ENCODE measurements at regions not wholly inside any gene's neighbourhood (a gene's known extent, or its start where the extent isn't known, plus 50 kb on each side); places are given as distances from the start of the nearest gene placed in this dataset.

DNA sequence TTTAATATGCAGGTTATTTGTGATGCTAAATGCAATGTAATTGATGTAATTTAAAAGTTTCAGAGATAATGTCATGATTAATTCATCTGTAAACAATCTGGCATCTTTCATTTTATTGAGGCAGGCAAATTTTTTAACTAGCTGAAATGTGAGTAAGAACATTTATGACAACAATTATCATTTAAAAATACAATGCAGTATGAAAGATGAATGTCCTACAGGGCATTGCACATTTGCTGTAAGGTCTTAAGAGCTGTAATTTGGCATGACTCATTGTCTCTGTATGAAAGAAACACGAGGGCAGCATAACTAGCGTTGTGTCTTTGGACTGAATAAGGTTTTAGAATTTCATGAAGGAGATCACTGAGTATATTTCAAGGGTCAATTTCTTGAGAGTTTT lies 642.8 kb downstream of the PLA2G4A start:
- no peak overlapping the region for H3K4me3 ChIP-seq (ENCODE audit: low read depth, low read length)
- TF ChIP-seq CTCF (IDR thresholded peaks at IDR 0.05; ENCODE audit: low read depth, low read length), result no peak

DNA sequence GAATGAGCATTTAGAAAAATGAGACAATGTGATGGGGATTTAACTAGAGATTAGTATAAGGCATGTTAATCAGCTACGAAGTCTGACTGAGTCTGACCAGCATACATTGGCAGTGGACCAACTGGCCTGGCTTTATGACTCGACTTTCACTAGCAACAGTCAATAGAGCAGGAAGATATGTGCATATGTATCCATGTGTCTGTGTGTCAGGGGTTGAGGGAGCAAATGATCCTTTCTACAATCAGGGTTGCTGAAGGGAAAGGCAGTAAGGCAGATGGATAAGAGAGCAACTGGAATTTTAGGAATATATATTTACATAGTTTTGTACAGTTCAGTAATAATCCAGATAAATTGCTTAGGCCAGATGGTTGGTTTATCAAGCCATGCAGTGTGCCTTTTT lies 645.6 kb downstream of the PLA2G4A start:
- H3K4me3 ChIP-seq (ENCODE audit: low read depth, low read length), result no peak overlapping the region
- TF ChIP-seq CTCF (IDR thresholded peaks at IDR 0.05; ENCODE audit: low read depth, low read length), result no peak

- TF ChIP-seq CTCF (IDR thresholded peaks at IDR 0.05; ENCODE audit: low read depth, low read length), result no peak
- no peak overlapping the region for H3K4me3 ChIP-seq (ENCODE audit: low read depth, low read length)
These were observed 647.9 kb downstream of the PLA2G4A start for GRCh38 chr1:187476671-187477070.

- TF ChIP-seq CTCF (IDR thresholded peaks at IDR 0.05; ENCODE audit: low read depth, low read length), result no peak
- H3K4me3 ChIP-seq (ENCODE audit: low read depth, low read length), result no peak overlapping the region
These were observed 648.4 kb downstream of the PLA2G4A start for GRCh38 chr1:187477103-187477502.

DNA sequence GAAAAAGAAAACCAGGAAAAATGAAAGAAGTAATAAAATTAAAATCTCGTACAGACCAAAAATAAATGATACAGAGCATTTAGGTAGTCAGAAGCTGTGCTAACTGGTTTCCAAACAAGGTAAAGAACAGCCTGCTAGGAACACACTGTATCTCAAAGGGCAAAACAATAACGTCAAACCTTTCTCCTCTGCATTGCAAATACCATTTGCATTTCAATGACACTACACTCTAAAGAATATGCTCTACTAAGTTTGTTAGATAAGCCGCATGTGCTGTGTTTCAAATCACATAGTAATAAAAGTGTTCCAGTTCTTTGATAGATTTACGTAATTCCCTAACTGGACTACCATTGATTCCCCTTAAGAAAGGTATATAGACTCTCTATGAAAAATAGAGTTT lies 648.8 kb downstream of the PLA2G4A start:
- TF ChIP-seq CTCF (IDR thresholded peaks at IDR 0.05; ENCODE audit: low read depth, low read length), result no peak

DNA sequence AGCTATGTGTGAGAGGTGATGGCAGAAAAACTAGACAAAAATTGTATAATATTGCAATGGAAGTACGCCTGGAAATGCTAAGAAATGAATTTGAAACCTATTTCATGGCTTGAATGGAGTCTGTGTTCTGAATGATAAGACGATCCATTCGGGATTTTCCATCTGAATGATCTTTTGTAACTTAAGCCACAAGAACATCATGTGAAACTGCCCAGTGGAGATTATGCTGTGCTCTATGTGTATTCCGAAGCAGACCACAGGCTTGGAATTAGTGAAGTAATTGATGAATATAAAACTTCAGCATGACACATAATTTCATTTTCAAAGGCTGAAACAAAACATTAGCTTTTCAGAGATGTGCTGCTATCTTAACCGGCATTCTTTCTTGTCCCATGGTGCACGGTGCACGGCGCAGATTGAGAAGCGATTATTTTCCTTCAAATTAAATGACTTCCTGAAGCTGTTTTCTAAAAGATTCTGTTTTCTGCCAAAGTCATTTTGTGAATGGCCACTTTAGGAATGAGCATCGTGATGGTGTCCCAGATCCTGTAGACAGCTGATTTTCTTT lies 652.9 kb downstream of the PLA2G4A start:
- no peak for TF ChIP-seq CTCF (IDR thresholded peaks at IDR 0.05; ENCODE audit: low read depth, low read length)
- no peak overlapping the region for H3K4me3 ChIP-seq (ENCODE audit: low read depth, low read length)

More for the DNA sequence above, 648.8 kb downstream of the PLA2G4A start:
- H3K4me3 ChIP-seq (ENCODE audit: low read depth, low read length), result no peak overlapping the region

GRCh38 chr1:187490266-187490665 lies 661.5 kb downstream of the PLA2G4A start:
- H3K4me3 ChIP-seq (ENCODE audit: low read depth, low read length), result no peak overlapping the region
- no peak for TF ChIP-seq CTCF (IDR thresholded peaks at IDR 0.05; ENCODE audit: low read depth, low read length)

All from WI38 (cell line).